Activated CD4-positive, CD25-positive, alpha-beta regulatory T cell treated with anti-CD3 and anti-CD28 coated beads, Interleukin-2, amount 50 U/mL, for 16 hours (primary cell): ENCODE measurements at regions not wholly inside any gene's neighbourhood (a gene's known extent, or its start where the extent isn't known, plus 50 kb on each side); places are given as distances from the start of the nearest gene placed in this dataset.
"Not testable (repeated sequence)": the region's sequence is repeated elsewhere in the genome, so short reads cannot be mapped to it uniquely, and the experiment has no call there.

ENCODE experiments used
- DNase-seq: peaks from one replicate; pipeline ENCODE4 v3.0.0-alpha.2; 2020; ENCODE audit warnings: low read depth, low spot score

DNA sequence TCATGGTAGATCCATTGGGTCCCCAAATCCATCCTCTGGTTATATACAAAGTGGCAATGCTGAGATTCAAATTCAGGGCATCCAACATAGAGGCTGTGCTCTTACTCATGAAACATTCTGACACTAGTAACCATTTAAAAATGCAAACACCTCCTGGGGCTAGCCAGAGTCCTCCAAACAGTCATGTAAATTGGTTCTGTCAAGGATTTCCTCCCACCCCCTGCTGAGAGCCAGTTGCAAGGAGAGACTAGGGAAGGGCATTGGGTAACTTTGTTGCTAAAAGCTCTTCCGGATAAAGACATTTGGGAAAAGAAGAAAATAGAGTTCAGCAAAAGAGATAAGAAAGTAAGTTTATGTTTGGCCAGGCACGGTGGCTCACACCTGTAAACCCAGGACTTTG is 58.3 kb downstream of the ART5 start:
- DNase-seq: not testable (repeated sequence)

DNA sequence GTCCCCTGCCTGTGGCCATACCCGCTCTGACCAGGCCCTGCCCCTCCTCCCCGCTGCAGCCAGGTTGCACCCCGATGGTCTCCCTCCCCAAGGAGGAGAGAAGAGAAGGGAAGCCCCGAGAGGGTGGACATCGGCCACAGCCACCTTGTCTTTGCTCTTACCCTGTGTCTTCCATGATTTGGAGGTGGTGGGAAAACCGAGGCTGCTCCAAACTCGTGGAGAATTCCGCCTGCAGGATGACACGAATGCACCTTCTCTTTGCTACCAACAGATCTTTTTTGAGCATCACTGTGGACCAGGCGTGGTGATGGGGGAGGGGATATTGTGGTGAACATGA is 60.4 kb downstream of the ART5 start:
- not testable (repeated sequence) for DNase-seq

DNA sequence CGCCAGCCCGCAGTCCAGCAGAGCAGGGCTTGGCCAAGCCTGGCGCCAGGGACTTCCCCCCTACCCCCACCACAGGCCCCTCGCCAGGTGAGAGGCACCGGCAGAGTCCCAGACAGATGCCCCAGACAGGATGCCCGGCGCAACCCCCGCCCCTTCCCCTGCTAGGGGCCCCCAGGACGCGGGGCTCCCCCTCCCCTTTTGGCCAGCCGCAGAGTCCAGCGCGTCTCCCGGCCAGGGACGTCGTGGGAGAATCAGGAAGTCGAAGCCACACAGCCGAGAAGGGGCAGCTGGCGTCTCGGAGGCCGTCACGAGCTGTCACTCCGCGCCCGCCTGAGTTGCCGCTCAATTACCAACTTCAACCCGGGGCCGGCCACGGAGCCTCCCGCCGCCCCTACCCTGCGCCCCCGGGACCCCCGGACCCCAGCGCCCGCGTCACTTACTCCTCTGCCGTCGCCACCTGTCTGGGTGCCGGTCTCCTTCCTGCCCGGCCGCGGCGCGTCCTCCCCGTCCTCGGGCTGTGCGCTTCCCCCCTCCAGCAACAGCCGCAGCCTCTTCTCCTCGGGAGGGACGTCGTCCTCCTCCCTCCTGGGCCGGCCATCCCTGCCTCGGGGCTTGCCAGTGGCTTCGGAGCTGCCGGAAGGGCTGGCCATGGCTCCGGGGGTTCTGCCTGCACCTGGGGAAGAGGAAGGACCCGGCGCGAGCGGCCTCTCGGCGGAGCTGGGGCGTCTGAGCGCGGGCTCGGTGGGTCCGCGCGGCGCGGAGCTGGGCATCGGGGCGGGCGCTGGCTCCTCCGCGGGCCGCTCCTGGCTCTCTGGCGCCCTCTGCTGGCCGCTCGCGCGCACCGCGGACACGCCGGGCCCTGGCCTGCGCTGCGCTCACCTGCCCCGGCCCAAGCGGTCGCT is 61.1 kb downstream of the ART5 start:
- peak; percentile 22 for DNase-seq

DNA sequence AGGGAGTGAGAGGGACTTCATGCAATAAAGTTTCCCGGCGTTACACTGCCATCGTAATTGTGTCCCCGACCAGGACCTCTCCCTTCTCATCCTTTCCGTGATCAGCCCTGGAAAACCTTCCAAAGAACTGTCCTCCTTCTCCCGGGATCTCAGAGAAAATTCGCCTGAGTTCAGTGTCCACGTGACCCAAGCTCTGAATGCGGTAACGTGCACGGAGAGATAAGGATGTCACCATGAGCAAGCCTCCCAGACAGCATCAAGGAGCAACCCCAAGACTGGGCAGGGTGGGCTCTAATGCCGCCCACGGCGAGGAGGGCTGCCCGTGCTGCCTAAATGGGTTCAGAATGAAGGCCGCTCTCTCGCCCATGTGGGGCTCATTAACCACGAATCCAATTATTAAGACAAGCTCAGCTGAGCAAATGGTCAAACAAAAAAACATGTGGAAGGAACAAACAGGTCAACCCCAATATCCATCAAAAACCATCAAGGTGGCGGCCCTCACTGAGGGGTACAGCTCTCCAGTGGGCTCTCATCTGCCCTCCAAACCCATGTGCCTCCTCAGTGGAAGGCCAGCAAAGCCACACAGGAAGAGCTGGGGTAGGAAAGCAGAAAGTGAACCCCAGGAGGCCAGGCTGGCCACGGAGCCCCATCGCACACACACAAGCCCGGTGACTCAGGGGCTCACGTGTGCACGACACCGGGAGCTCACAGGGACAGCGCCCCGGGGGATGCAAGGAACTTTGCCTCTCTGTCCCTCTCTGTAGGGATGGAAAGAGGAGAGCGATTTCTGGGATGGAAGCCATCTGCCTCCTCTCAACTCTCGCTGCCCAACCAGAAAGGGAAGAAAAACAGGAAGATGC is 62.0 kb downstream of the ART5 start:
- not testable (repeated sequence) for DNase-seq

DNA sequence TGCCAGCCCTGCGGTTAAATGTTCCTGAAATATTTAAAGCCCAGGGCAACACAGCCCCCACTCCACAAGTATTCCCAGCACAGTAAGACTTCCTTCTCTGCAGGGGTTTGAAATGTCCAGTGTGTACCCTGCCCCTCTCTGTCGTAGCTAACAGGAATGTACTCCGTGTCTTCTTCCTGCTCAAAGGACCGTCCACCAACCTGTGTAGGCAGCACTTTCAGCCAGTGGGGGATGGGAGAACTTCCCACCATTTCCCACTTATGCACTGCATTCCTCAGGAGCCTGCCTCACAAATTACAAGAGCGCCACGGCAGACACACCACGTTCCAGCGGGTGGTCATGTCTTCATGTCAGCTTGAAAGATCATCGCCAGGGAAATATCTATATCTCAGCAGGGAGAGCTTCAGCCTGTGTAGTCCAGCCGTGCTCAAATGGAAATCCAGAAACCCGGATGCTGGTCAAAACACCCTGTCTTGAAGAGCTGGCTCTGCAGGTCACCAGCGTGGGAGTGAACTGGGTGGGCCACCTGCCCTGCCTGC is 65.7 kb downstream of the ART5 start:
- not testable (repeated sequence) for DNase-seq

DNA sequence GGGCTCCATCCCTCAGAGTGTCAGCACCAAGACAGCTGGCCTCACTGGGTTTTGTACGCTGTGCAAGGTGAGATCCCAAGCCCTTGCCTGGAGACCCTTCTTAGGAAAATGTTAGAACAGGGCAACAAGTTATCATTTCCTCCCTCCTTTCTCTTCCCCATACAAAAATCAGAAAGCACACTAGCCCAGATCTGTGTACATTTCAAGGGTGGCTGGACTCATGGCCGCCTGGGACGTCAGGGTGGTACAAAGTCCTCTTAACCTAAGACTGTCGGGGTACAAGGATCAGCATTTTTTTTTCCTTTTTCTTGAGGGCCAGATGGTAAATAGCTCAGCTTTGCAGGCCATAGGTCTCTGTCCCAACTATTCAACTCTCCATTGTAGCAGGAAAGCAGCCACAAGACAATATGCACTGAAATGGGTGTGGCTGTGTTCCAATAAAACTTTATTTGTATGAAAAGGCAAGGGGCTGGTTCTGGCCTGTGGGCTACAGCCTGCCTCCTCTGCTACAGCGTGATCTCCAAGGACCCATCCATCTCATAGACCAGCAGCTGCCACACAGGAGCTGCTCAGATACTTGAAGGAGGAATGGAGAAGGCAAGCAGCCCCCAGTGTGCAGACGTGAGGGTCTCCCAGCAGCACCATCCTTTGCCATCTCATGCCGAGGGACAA is 68.7 kb downstream of the ART5 start:
- not testable (repeated sequence) for DNase-seq

DNA sequence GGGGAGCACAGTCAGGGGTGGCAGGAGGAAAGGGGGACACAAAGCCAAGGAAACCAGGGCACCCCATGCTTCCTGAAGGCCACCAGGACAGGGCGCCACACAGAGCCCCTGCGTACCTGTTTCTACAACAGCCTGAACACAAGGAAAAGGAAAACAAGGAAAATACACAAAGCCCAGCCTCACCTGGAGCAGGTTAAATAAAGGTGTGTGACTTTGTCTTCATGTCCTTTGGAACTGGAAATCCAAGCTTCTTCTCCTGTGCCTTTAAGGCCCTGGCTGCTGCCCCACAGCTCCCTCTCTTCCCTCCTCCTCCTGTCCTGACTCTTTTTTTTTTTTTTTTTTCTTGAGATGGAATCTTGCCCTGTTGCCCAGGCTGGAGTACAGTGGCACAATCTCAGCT is 70.0 kb downstream of the ART5 start:
- not testable (repeated sequence) for DNase-seq

DNA sequence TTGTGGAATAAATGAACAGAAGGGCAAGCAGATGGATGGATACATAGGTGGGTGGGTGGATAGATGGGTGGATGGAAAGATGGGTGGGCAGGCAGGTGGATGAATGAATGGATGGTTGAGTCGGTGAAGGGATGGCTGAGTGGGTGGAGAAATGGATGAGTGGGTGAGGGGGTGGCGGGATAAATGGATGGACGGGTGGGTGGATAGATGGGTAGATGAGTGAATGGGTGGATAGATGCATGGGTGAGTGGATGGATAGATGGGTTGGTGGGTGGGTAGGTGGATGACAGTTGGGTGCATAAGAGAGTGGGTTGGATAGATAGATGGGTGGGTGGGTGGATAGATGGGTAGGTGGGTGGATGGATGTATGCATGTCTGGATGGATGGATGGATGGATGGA is 76.0 kb downstream of the ART5 start:
- DNase-seq: not testable (repeated sequence)

DNA sequence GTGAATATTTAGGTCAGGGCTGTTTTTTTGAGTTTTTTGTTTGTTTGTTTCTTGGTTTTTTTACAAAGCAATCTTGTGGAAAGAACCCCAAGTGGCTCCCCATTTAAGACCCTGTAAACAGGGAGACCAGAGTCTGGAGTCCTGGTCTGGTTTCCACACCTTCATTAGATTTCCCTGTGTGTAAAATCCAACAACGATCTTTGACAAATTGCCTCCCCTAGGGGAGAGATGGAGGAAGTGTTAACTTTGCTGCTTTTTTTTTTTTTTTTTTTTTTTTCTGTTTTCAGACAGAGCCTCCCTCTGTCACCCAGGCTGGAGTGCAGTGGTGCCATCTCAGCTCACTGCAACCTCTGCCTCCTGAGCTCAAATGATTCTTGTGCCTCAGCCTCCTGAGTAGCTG is 77.4 kb downstream of the ART5 start:
- DNase-seq: not testable (repeated sequence)

DNA sequence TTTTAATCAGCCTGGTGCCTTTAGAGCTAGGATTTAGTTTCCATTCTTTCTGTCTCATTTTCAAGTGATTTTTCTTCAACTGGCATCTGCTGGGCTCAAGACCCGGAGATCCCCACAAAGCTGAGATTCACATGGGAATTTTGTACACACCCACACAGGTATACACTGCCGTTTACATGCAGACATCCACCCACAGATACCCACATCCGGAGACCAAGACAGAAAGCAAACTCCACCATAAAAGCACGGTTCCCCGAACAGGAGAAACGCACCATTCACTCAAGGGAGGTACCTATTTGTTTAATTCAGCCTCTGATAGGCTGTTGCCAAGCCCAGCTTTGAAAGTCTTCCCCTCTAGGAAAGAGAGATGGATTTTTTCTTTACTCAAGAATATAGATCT is 87.2 kb downstream of the ART5 start:
- not testable (repeated sequence) for DNase-seq

DNA sequence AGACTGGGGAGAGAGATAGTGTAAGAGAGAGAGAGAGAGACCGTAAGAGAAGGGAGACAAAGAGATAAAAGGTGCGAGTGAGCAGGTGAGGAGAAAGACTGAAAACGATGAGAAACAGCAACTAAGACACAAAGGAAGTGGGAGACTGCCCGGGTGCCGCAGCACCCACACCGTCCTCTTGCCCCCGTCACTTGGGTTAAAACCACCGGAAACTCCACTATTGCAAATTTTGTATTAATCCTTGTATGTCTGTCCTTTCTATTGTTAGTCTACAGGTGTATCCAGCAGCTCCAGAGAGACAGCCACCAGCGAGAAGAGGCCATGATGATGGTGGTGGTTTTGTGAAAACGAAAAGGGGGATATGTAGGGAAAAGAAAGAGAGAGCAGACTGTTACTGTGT is 96.8 kb downstream of the ART5 start:
- not testable (repeated sequence) for DNase-seq

DNA sequence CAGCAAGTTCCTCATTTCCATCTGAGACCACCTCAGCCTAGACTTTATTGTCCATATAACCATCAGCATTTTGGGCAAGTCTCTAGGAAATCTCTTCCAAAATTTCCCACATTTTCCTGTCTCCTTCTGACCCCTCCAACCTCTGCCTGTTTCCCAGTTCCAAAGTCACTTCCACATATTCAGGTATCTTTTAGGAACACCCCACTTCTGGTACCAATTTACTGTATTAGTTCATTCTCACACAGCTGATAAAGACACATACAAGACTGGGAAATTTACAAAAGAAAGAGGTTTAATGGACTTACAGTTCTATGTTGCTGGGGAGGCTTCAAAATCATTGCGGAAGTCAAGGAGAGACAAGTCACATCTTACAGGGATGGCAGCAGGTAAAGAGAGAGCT is 103.6 kb downstream of the ART5 start:
- not testable (repeated sequence) for DNase-seq

DNA sequence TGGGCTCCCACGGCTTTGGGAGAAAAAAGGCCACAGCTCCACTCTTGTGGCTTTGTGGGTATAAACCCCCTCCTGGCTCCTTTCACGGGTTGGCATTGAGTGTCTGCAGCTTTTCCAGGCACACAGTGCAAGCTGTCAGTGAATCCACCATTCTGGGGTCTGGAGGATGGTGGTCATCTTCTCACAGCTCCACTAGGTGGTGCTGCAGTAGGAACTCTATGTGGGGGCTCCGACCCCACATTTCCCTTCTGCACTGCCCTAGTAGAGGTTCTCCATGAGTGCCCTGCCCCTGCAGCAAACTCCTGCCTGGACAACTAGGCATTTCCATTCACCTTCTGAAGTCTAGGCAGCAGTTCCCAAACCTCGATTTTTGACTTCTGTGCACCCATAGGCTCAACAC is 104.5 kb downstream of the ART5 start:
- not testable (repeated sequence) for DNase-seq

DNA sequence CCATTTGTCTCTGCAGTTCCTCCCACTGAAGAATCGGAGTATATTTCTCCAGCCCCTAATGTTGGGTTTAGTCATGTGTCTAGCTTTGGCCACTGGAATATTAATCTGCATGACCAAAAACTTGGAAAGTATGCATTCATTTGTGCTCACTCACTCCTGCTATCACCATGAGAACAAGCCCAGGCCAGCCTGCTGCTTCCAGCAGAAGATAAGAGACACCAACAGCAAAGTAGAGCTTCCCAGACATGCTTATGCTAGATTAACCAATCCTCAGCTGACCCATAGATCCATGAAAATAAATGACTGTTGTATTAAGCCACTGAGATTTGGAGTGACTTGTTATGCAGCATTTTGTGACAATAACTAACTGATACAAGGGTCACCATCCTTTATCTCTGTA is 108.8 kb downstream of the ART5 start:
- DNase-seq: not testable (repeated sequence)

DNA sequence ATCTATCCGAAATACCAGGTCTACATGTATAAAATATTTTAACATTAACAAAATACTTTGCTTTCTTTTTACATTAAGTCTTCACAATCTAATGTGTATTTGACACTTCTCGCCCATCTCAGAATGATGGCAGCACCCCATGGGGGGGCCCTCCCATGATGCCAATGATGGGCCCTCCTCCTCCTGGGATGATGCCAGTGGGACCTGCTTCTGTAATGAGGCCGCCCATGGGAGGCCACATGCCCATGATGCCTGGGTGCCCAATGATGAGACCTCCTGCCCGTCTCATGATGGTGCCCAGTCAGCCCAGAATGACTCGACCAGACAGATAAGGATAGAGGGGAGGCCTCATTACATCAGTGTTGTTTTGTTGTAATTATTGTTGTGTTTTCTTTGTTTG is 110.5 kb downstream of the ART5 start:
- DNase-seq: not testable (repeated sequence)

DNA sequence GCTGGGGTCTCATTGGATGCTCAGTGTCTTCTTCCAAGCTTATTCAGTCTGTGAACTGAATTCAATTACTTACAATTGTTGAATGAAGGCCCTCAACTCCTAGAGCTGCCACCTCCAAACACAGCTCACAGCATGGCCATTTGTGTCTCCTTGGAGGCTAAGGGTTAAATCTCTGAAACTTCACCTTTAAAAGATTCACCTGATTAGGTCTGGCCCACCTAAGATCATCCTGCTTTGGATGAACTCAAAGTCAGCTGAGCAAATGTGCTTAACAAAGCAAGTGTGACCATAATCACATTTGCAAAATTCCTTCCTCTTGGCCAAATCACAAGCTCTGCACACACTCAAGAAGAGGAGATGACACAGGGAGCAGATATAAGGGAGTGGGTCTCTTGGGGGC is 118.2 kb downstream of the ART5 start:
- not testable (repeated sequence) for DNase-seq

DNA sequence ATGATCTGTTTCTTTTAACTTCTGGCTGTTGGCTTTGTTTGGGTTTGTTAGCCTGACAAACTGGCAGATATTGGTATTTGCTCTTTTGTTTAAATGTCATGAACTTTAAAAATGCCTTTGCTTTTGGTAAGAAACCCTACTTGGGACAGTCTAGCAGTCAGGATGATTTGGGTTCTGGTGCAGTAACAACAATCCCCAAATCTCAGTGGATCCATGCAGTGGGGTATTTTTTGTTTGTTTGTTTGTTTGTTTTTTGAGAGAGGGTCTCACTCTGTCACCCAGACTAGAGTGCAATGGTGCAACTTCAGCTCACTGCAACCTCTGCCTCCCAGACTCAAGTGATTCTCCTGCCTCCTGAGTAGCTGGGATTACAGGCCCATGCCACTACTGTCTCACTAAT is 120.9 kb downstream of the ART5 start:
- DNase-seq: not testable (repeated sequence)

DNA sequence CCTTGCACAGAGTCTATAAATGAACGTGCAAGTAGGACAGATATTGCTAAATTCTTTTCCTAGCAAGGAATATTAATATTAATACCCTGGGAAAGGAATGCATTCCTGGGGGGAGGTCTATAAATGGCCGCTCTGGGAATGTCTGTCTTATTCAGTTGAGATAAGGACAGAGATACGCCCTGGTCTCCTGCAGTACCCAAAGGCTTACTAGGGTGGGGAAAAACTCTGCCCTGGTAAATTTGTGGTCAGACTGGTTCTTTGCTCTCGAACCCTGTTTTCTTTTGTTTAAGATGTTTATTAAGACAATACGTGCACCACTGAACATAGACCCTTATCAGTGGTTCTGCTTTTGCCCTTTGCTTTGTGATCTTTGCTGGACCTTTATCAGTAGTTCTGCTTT is 122.0 kb downstream of the ART5 start:
- DNase-seq: not testable (repeated sequence)

DNA sequence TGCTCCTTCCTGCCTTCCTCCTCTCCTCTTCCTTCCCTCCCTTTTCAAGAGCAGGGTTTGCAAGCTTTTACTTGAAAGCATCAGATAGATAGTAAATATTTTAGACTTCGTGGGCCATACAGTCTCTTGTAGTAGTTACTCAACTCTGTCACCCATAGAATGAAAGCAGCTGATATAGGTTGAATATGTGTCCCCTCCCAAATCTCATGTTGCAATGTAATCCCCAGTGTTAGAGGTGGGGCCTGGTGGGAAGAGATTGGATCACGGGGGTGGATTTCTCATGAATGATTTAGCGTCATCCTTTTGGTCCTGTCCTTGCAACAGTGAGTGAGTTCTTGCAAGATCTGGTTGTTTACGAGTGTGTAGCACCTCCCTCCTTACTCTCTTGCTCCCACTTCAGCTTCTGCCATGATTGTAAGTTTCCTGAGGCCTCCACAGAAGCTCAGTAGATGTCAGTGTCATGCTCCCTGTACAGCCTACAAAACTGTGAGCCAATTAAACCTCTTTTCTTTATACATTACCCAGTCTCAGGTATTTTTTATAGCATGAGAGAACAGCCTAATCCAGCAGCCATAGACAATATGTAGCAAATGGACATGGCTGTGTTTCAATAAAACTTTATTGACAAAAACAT is 124.7 kb downstream of the ART5 start:
- not testable (repeated sequence) for DNase-seq

DNA sequence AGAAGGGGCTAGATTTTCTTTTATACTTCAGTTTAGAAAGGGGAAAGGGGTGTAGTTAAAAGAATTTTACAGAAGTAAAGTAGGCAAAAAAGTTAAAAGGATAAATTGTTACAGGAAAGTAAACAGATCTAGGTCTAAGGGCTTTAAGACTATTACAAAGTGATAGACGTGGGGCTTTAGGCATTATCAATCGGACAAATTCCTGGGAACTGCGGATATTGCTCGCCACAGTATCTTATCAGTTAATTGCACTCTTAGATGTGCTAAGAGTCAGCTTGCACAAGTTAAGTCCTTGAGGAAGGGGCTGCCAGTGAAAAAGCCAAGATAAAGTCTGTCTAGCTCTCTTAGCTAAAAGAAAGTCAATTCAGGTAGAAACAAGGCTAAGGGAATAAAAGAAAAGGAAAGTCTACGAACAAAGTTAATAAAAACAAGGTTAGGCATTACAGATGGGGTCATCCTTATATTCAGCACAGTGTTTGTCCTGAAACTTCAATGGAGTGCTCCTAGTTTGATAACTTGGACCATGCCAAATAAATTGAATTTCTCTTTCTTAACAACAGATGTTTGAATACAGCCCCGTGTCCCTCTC is 125.4 kb downstream of the ART5 start:
- DNase-seq: not testable (repeated sequence)
